MG63 (cell line): ENCODE measurements at regions not wholly inside any gene's neighbourhood (a gene's known extent, or its start where the extent isn't known, plus 50 kb on each side); places are given as distances from the start of the nearest gene placed in this dataset.

Source experiments
- DNase-seq: peaks from one replicate; pipeline ENCODE4 v3.0.0-alpha.2; 2020
- H3K27me3 ChIP-seq: fragments of 250-450 bp; sonication (Bioruptor Pico); 2 replicates; pipeline ENCODE4 v1.5.1; 2020; ENCODE audit warnings: mild to moderate bottlenecking, moderate library complexity
- H3K36me3 ChIP-seq: fragments of 250-450 bp; sonication (Bioruptor Pico); 2 replicates; pipeline ENCODE4 v1.5.1; 2020; ENCODE audit warnings: mild to moderate bottlenecking, moderate library complexity
- H3K4me3 ChIP-seq: fragments of 250-450 bp; sonication (Bioruptor Pico); 2 replicates; pipeline ENCODE4 v1.5.1; 2020; ENCODE audit warnings: mild to moderate bottlenecking, moderate library complexity
- H3K9me3 ChIP-seq: fragments of 250-450 bp; sonication (Bioruptor Pico); 2 replicates; pipeline ENCODE4 v1.5.1; 2020; ENCODE audit warnings: mild to moderate bottlenecking, moderate library complexity

DNA sequence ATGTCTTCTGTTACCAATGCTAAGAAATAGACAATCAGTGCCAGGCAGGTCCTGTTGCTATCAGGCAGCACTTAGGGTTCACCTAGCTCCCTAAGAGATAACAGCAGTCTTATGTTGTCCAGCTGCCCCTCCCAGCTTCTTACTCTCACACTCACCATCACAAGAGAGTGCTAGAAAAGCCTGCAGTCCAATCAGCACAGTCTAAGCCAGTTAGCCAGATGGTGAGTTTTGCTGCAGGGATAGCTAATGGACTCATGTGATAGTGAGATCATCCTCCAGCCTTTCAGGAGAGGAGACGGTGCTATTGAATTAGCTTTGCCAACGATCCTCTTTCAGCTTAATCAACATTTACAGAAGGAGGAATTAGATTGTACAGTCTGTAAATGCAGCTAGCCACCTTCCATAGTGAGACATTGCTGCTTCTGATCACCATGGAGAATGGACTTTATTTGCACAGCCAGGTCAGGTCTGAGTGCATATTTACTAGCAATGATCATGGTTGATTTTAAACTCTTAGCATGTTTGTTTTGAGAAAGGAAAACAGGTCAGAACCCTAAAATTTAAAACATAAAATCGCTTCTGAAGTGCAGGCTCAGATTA is 438.3 kb downstream of the CENPC start:
- Histone ChIP-seq H3K9me3 (no peaks in the 10 kb centered on the region), H3K36me3 (no peaks in the 10 kb centered on the region), H3K4me3 (no peak overlapping the region), H3K27me3 (no peaks in the 10 kb centered on the region)
- DNase-seq = no peak

GRCh38 chr4:67104145-67104544 is 441.2 kb downstream of the CENPC start:
- Histone ChIP-seq H3K27me3 (no peaks in the 10 kb centered on the region), H3K4me3 (no peak overlapping the region), H3K36me3 (no peaks in the 10 kb centered on the region), H3K9me3 (no peaks in the 10 kb centered on the region)
- DNase-seq = no peak

DNA sequence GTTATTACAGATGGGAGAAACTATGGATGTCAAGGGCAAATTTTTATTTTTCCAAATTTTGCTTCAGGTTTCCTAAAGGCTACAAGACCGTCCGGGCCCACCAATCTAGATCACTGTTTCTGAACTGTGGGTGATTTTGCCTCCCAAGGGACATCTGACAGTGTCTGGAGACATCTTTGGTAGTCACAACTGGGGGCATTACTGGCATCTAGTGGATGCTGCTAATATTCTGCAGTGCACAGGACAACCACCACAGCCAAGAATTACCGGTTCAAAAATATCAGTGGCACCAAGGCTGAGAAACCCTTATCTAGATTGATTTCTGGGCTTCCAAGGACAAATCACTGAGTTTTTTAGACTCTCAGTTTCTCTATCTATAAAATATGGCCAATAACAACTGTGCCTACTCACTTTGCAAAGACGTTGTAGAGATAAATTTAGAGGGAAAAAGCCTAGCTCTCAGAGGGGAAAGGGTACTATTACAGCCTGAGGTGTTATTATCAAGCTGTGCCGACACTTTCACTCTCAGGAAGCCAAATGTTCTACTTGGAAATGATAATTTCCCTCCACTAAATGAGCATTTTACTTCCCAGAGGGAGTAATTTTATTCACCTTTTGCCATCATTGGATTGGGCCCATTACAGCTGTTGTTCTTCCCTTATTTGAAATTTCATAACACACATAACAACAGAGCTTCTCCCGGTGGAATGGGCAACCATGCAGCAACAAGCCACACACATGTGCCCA is 442.1 kb downstream of the CENPC start:
- DNase-seq = no peak
- Histone ChIP-seq H3K36me3 (no peaks in the 10 kb centered on the region), H3K4me3 (no peak overlapping the region)

DNA sequence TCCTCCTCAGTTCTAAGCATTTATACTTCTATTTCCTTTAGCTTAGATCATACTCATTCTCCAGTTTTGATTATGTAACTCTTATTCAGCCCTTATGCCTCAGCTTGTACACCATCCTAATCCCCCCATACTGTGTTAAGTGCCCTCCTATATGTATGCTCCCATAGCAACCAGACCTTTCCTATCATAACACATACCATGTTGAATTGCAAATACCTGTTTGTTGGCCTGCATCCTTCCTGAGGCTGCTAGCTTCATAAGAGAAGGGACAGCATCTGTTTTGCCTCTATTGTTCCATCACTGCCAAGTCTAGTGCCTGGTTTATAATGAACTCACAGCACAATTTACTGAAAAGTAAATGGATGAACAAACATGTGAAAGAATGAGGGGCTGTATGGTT is 443.7 kb downstream of the CENPC start:
- Histone ChIP-seq H3K36me3 (no peaks in the 10 kb centered on the region), H3K27me3 (no peaks in the 10 kb centered on the region), H3K9me3 (no peaks in the 10 kb centered on the region), H3K4me3 (no peak overlapping the region)
- DNase-seq = no peak

More for the DNA sequence above, 442.1 kb downstream of the CENPC start:
- Histone ChIP-seq H3K9me3 (no peaks in the 10 kb centered on the region), H3K27me3 (no peaks in the 10 kb centered on the region)

GRCh38 chr4:67092351-67092750 is 453.0 kb downstream of the CENPC start:
- no peak for DNase-seq
- Histone ChIP-seq H3K4me3 (no peak overlapping the region), H3K9me3 (no peaks in the 10 kb centered on the region), H3K36me3 (no peaks in the 10 kb centered on the region), H3K27me3 (no peaks in the 10 kb centered on the region)

DNA sequence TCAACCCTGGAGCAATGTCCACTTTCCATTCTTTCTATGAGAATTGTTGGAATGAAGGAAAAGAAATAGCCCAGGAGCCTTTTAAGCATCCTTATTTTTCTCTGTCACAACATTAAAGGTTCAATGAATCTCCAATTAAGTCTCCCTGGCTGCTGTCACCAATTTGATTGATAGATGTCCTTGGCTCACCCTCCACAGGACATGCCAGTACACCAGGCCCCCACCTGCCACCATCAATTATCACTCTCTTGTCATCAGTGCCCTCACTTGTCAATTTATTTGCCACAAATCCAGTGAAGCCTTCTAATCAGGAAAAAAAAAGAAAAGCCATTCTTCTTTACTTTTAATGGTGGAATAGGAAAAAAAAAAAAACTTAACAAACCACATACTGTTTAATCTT is 453.6 kb downstream of the CENPC start:
- no peaks in the 10 kb centered on the region for H3K27me3 ChIP-seq
- no peak for DNase-seq
- H3K9me3 ChIP-seq = no peaks in the 10 kb centered on the region
- H3K36me3 ChIP-seq = no peaks in the 10 kb centered on the region
- no peak overlapping the region for H3K4me3 ChIP-seq

- no peak overlapping the region for H3K4me3 ChIP-seq
- no peaks in the 10 kb centered on the region for H3K27me3 ChIP-seq
- no peaks in the 10 kb centered on the region for H3K9me3 ChIP-seq
- DNase-seq = peak; percentile 2
- no peaks in the 10 kb centered on the region for H3K36me3 ChIP-seq
Measured at GRCh38 chr4:67087897-67088296, 457.4 kb downstream of the CENPC start.

DNA sequence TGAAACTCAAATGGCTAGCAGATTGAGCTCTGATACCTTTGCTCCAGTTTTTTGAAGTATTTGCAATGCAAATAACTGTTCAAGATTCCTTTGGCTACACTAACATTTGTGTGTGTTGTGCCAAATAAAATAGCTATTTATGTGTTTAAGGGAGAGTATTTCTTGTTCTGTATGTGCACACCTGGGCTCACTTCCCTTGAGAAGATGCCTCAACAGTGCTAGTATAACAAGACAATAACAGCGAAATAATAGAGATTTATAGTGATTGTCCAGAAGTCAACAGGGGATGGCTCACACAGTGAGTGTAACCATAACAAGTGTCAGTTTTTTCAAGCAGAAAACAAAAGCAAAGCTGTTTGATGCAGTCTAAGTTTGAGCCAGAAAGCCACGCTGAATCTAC is 460.5 kb downstream of the CENPC start:
- no peaks in the 10 kb centered on the region for H3K27me3 ChIP-seq
- no peak for DNase-seq

DNA sequence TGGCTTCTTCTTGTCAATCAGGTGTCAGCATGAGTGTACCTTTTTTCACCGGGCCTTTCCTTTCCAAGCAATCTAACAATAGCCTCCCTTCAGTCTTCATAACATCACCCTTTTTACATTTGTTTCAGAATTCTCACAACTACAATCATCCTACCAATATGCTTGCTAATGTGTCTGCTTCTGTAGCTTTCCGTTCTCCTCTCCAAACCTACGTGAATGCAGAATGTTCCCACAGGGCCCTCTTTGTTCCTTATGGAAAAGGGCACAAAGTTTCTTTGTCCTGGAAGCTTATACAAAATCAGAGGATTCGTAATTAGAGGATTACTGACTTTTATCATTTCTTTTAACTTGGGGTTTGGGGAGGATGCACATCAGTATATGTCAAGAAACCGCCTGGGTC is 461.8 kb downstream of the CENPC start:
- Histone ChIP-seq H3K9me3 (no peaks in the 10 kb centered on the region), H3K4me3 (no peak overlapping the region), H3K27me3 (no peaks in the 10 kb centered on the region), H3K36me3 (no peaks in the 10 kb centered on the region)
- no peak for DNase-seq

More for the DNA sequence above, 460.5 kb downstream of the CENPC start:
- Histone ChIP-seq H3K9me3 (no peaks in the 10 kb centered on the region), H3K4me3 (no peak overlapping the region), H3K36me3 (no peaks in the 10 kb centered on the region)

DNA sequence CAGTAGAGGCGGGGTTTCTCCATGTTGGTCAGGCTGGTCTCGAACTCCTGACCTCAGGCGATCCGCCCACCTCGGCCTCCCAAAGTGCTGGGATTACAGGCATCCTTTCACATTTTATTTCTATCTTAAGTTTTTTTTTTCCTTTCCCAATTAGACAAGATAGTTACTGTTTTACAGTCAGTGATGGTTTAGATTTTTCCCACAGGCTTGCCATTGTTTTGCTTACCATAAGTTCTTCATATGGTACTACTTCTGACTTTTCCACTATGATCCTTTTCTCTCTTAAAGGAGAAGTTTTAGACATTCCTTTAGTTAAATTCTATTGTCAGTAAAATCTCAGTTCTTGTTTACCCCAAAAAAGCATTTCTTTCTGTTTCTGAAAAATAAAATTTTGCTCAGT is 462.6 kb downstream of the CENPC start:
- Histone ChIP-seq H3K9me3 (no peaks in the 10 kb centered on the region), H3K36me3 (no peaks in the 10 kb centered on the region), H3K4me3 (no peak overlapping the region), H3K27me3 (no peaks in the 10 kb centered on the region)
- no peak for DNase-seq

- H3K9me3 ChIP-seq = no peaks in the 10 kb centered on the region
- no peak overlapping the region for H3K4me3 ChIP-seq
- no peaks in the 10 kb centered on the region for H3K36me3 ChIP-seq
- no peak for DNase-seq
- no peaks in the 10 kb centered on the region for H3K27me3 ChIP-seq
Measured at GRCh38 chr4:67080046-67080557, 465.2 kb downstream of the CENPC start.

DNA sequence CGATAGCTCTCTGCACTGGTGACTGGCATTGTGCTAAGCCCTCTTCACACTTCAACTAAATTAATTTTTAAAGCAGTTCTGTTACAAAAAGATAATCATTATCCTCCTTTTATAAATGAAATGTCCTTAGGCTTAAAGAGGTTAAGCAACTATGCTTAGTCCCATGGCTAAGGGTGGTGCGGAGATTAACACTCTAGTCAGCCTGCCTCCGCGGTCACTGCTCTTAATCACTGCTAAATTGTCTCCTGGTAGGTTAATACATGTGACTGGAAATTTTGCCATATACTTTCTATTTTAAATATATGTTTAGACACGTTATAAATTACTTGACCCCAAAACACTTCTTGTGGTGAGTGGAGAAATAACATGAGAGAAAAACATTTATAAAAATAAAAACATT is 473.7 kb downstream of the CENPC start:
- Histone ChIP-seq H3K36me3 (no peaks in the 10 kb centered on the region), H3K27me3 (no peaks in the 10 kb centered on the region), H3K4me3 (no peak overlapping the region), H3K9me3 (no peaks in the 10 kb centered on the region)
- no peak for DNase-seq

GRCh38 chr4:67055319-67055718 is 490.0 kb downstream of the CENPC start:
- Histone ChIP-seq H3K4me3 (no peak overlapping the region), H3K27me3 (no peaks in the 10 kb centered on the region), H3K36me3 (no peaks in the 10 kb centered on the region), H3K9me3 (no peaks in the 10 kb centered on the region)
- no peak for DNase-seq

DNA sequence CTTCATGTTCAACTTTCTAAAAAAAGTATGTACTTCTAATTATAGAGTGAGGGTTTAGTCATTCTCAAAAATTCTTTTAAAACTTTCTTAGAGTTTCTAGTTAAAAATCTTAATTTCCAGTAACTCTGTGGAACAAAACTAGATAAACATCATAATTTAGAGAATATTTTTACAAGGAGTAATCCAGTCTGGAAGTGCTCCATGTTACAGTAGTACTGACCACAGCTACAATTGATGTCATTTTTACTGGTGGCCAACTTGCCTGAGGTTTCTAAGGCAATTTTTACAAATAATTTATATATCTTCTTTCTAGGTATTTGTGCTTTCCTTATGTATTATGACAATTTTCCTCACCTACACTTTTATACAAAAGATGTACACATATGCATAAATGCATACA is 490.4 kb downstream of the CENPC start:
- DNase-seq = no peak
- no peaks in the 10 kb centered on the region for H3K27me3 ChIP-seq
- no peaks in the 10 kb centered on the region for H3K9me3 ChIP-seq
- H3K4me3 ChIP-seq = no peak overlapping the region
- H3K36me3 ChIP-seq = no peaks in the 10 kb centered on the region

- Histone ChIP-seq H3K4me3 (no peak overlapping the region), H3K27me3 (no peaks in the 10 kb centered on the region), H3K9me3 (no peaks in the 10 kb centered on the region), H3K36me3 (no peaks in the 10 kb centered on the region)
- no peak for DNase-seq
Measured at GRCh38 chr4:67052814-67053675, 492.3 kb downstream of the CENPC start.

- no peak for DNase-seq
- H3K4me3 ChIP-seq = no peak overlapping the region
- no peaks in the 10 kb centered on the region for H3K36me3 ChIP-seq
- no peaks in the 10 kb centered on the region for H3K9me3 ChIP-seq
- H3K27me3 ChIP-seq = no peaks in the 10 kb centered on the region
Measured at GRCh38 chr4:67051000-67051789, 494.1 kb downstream of the CENPC start.

GRCh38 chr4:67049446-67049845 is 495.9 kb downstream of the CENPC start:
- H3K4me3 ChIP-seq = no peak overlapping the region
- no peaks in the 10 kb centered on the region for H3K9me3 ChIP-seq
- no peak for DNase-seq
- no peaks in the 10 kb centered on the region for H3K36me3 ChIP-seq
- no peaks in the 10 kb centered on the region for H3K27me3 ChIP-seq
